PC-9 (cell line): ENCODE measurements at regions not wholly inside any gene's neighbourhood (a gene's known extent, or its start where the extent isn't known, plus 50 kb on each side); places are given as distances from the start of the nearest gene placed in this dataset.

Source experiments
- BruUV-seq: library from RNA; stranded (reverse); fragments of 400-500 nt; replicated peaks from 2 replicates; lab custom pipeline; 2021; lab: Mats Ljungman, UMichigan
- CTCF ChIA-PET: fragments of 300-600 bp; sonication (Branson Sonifier 250); formaldehyde crosslinking; loops from one replicate; lab custom pipeline; 2022; ENCODE audit warnings: antibody characterized with exemption; lab: Charles Lee
- POLR2A ChIA-PET: fragments of 300-600 bp; sonication (Branson Sonifier 250); formaldehyde crosslinking; loops from one replicate; lab custom pipeline; 2022; ENCODE audit warnings: antibody characterized with exemption; ENCODE audit not compliant: unreplicated experiment; lab: Charles Lee
- DNase-seq, 2 experiments: peaks; one replicate each; pipeline versions ENCODE4 v3.0.0 to v3.0.0-alpha.2; 2015 to 2022; ENCODE audit warnings: mixed read lengths in 1 of 2
- H2AFZ ChIP-seq: fragments of 200-600 bp; sonication (generic); 2 replicates; pipeline ENCODE4 v1.8.1; 2017; ENCODE audit warnings: antibody characterized with exemption
- H3F3A ChIP-seq: fragments of 200-600 bp; sonication (generic); 2 replicates; pipeline ENCODE4 v1.8.1; 2017; ENCODE audit warnings: antibody characterized with exemption, mild to moderate bottlenecking, low read depth; ENCODE audit not compliant: insufficient read depth
- H3K27ac ChIP-seq: fragments of 200-600 bp; sonication (generic); 2 replicates; pipeline ENCODE4 v1.6.1; 2016; ENCODE audit warnings: mixed run types
- H3K27me3 ChIP-seq: fragments of 200-600 bp; sonication (generic); 2 replicates; pipeline ENCODE4 v1.6.1; 2016; ENCODE audit warnings: low read depth, mixed run types; ENCODE audit not compliant: insufficient read depth
- H3K36me3 ChIP-seq: fragments of 200-600 bp; sonication (generic); 2 replicates; pipeline ENCODE4 v1.6.1; 2016; ENCODE audit warnings: low read depth, mixed run types
- H3K4me1 ChIP-seq: fragments of 200-600 bp; sonication (generic); replicated peaks from 2 replicates; pipeline ENCODE4 v1.6.1; 2016; ENCODE audit warnings: mixed run types; ENCODE audit not compliant: insufficient read depth
- H3K4me2 ChIP-seq: fragments of 200-600 bp; sonication (generic); 2 replicates; pipeline ENCODE4 v1.6.1; 2017; ENCODE audit warnings: mixed run types
- H3K4me3 ChIP-seq: fragments of 200-600 bp; sonication (generic); 2 replicates; pipeline ENCODE4 v1.6.1; 2016; ENCODE audit warnings: mixed run types
- H3K79me2 ChIP-seq: fragments of 200-600 bp; sonication (generic); 2 replicates; pipeline ENCODE4 v1.6.1; 2017; ENCODE audit warnings: low read depth, mixed run types
- H3K9me2 ChIP-seq: fragments of 200-600 bp; sonication (generic); 2 replicates; pipeline ENCODE4 v1.8.1; 2017; ENCODE audit warnings: mild to moderate bottlenecking; ENCODE audit not compliant: insufficient read depth
- H3K9me3 ChIP-seq: fragments of 200-600 bp; sonication (generic); 2 replicates; pipeline ENCODE4 v1.8.1; 2016; ENCODE audit warnings: low read depth; ENCODE audit not compliant: insufficient read depth
- H4K20me1 ChIP-seq: fragments of 200-600 bp; sonication (generic); 2 replicates; pipeline ENCODE4 v1.8.1; 2017; ENCODE audit not compliant: insufficient read depth
- EZH2 ChIP-seq: fragments of 200-600 bp; sonication (generic); IDR thresholded peaks from 2 replicates; pipeline ENCODE4 v1.8.0; 2017; ENCODE audit warnings: antibody characterized with exemption, low read depth
- intact Hi-C: fragments of 100-400 bp; cut with micrococcal nuclease; formaldehyde crosslinking; loops from one replicate; pipeline ENCODE4 v1.10.0; 2022; ENCODE audit not compliant: unreplicated experiment
- TF ChIP-seq, protein P1 (sequence below): fragments of 200-600 bp; sonication (generic); conservative IDR thresholded peaks from 2 replicates; pipeline ENCODE4 v1.6.1; 2017; ENCODE audit warnings: mixed run types, antibody characterized with exemption, mild to moderate bottlenecking, moderate library complexity

GRCh38 chr22:49554741-49555140 is 272.9 kb downstream of the BRD1 start:
- ChIA-PET POLR2A (no interaction called here), CTCF (no interaction called here)
- no peaks in the 10 kb centered on the region for H3K36me3 ChIP-seq
- no peak for DNase-seq
- no peak overlapping the region for H2AFZ ChIP-seq
- H3K4me3 ChIP-seq: no peak overlapping the region
- no peaks in the 10 kb centered on the region for H3K9me2 ChIP-seq
- no peaks in the 10 kb centered on the region for H4K20me1 ChIP-seq
- no peak overlapping the region for H3K27ac ChIP-seq
- H3K79me2 ChIP-seq: no peaks in the 10 kb centered on the region
- peaks cover 91% of the 10 kb centered on the region for H3K27me3 ChIP-seq
- H3K4me2 ChIP-seq: no peak overlapping the region
- peaks cover 8% of the 10 kb centered on the region for H3K4me1 ChIP-seq
- no peaks in the 10 kb centered on the region; the same call in 1 of the 2 replicates for H3K9me3 ChIP-seq
- no TSS peak for BruUV-seq
- TF ChIP-seq, protein P1, sequence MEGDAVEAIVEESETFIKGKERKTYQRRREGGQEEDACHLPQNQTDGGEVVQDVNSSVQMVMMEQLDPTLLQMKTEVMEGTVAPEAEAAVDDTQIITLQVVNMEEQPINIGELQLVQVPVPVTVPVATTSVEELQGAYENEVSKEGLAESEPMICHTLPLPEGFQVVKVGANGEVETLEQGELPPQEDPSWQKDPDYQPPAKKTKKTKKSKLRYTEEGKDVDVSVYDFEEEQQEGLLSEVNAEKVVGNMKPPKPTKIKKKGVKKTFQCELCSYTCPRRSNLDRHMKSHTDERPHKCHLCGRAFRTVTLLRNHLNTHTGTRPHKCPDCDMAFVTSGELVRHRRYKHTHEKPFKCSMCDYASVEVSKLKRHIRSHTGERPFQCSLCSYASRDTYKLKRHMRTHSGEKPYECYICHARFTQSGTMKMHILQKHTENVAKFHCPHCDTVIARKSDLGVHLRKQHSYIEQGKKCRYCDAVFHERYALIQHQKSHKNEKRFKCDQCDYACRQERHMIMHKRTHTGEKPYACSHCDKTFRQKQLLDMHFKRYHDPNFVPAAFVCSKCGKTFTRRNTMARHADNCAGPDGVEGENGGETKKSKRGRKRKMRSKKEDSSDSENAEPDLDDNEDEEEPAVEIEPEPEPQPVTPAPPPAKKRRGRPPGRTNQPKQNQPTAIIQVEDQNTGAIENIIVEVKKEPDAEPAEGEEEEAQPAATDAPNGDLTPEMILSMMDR: no peak
- no peak for TF ChIP-seq EZH2
- H3F3A ChIP-seq: no peaks in the 10 kb centered on the region
- intact Hi-C loops: no loop called here

GRCh38 chr22:49554296-49554625 is 273.4 kb downstream of the BRD1 start:
- Histone ChIP-seq H3K9me3 (no peaks in the 10 kb centered on the region; the same call in 1 of the 2 replicates), H3K4me1 (peaks cover 13% of the 10 kb centered on the region), H3K36me3 (no peaks in the 10 kb centered on the region), H3K27ac (no peak overlapping the region), H2AFZ (no peak overlapping the region), H3K79me2 (no peaks in the 10 kb centered on the region), H3F3A (no peaks in the 10 kb centered on the region), H3K27me3 (peaks cover 91% of the 10 kb centered on the region), H3K4me3 (no peak overlapping the region), H4K20me1 (no peaks in the 10 kb centered on the region), H3K9me2 (no peaks in the 10 kb centered on the region), H3K4me2 (no peak overlapping the region)
- no TSS peak for BruUV-seq
- TF ChIP-seq, protein P1: no peak
- no peak for TF ChIP-seq EZH2
- CTCF ChIA-PET: no interaction called here
- POLR2A ChIA-PET: no interaction called here
- intact Hi-C loops: no loop called here
- DNase-seq: no peak

DNA sequence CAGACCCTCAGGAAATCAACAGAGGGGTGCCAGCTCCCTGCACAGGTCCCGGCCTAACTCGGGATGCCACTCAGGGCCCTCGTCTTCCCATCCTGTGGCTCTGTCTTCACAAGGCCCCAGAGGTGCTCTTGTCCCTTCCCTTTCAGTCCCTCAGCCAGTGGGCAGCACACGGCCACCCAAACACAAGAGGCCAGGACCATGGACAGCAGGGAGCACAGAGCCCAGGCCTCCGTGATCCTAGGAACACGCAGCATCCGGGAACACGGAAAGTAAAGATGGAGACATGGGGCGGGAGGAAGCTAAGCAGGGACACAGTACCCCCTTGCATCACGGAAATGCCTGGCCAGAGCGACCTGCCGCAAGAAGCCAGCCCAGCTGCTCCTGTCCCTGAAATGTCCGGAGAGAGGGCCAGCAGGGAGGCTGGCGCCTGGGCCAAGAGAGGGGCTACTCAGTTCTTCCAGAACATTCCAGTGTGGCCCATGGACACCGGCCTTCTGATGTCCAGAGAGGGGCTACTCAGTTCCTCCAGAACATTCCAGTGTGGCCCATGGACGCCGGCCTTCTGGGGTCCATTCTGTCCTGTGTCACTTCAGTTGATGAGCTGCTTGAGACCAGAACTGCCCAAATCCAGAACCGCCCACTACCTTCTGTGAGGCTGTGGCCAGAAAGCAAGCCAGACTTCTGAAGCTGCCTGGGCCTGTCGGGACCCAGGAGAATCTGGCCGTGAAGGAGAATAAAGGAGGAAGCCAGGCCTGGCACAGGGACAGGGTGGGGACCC is 274.0 kb downstream of the BRD1 start:
- CTCF ChIA-PET: no interaction called here
- Histone ChIP-seq H3K79me2 (no peaks in the 10 kb centered on the region), H3K4me1 (peaks cover 18% of the 10 kb centered on the region), H3F3A (peaks cover under 1% of the 10 kb centered on the region; the same call in 1 of the 2 replicates), H3K36me3 (no peaks in the 10 kb centered on the region), H3K4me2 (no peak overlapping the region), H3K27ac (no peak overlapping the region), H2AFZ (no peak overlapping the region), H4K20me1 (no peaks in the 10 kb centered on the region), H3K9me3 (no peaks in the 10 kb centered on the region; the same call in 1 of the 2 replicates), H3K4me3 (no peak overlapping the region), H3K9me2 (no peaks in the 10 kb centered on the region), H3K27me3 (peaks cover 93% of the 10 kb centered on the region)
- POLR2A ChIA-PET: no interaction called here
- DNase-seq: no peak
- no TSS peak for BruUV-seq
- intact Hi-C loops: no loop called here
- TF ChIP-seq, protein P1: no peak
- TF ChIP-seq EZH2: no peak
